ENCODE measurements at regions not wholly inside any gene's neighbourhood (a gene's known extent, or its start where the extent isn't known, plus 50 kb on each side); places are given as distances from the start of the nearest gene placed in this dataset.

- TF ChIP-seq, protein P1, sequence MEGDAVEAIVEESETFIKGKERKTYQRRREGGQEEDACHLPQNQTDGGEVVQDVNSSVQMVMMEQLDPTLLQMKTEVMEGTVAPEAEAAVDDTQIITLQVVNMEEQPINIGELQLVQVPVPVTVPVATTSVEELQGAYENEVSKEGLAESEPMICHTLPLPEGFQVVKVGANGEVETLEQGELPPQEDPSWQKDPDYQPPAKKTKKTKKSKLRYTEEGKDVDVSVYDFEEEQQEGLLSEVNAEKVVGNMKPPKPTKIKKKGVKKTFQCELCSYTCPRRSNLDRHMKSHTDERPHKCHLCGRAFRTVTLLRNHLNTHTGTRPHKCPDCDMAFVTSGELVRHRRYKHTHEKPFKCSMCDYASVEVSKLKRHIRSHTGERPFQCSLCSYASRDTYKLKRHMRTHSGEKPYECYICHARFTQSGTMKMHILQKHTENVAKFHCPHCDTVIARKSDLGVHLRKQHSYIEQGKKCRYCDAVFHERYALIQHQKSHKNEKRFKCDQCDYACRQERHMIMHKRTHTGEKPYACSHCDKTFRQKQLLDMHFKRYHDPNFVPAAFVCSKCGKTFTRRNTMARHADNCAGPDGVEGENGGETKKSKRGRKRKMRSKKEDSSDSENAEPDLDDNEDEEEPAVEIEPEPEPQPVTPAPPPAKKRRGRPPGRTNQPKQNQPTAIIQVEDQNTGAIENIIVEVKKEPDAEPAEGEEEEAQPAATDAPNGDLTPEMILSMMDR (IDR thresholded peaks at IDR 0.05): no peak
- no peak for TF ChIP-seq POLR2AphosphoS5 (IDR thresholded peaks at IDR 0.05)
- no peak for TF ChIP-seq POLR2A (IDR thresholded peaks at IDR 0.05; ENCODE audit: low read depth)
Observed at GRCh38 chr13:58795715-58796114, 1164.2 kb downstream of the PCDH17 start.
